PC-3 (cell line): ENCODE measurements at regions not wholly inside any gene's neighbourhood (a gene's known extent, or its start where the extent isn't known, plus 50 kb on each side); places are given as distances from the start of the nearest gene placed in this dataset.

ENCODE experiments used
- EZH2phosphoT487 ChIP-seq: fragments of 300-600 bp; sonication (generic); IDR thresholded peaks from 2 replicates; pipeline ENCODE4 v1.6.1; 2018; ENCODE audit warnings: mild to moderate bottlenecking, antibody characterized with exemption, low read length, borderline replicate concordance
- TF ChIP-seq, protein P1 (sequence below): fragments of 300-600 bp; sonication (generic); conservative IDR thresholded peaks from 2 replicates; pipeline ENCODE4 v1.5.1; 2017; ENCODE audit warnings: antibody characterized with exemption, low read depth, mild to moderate bottlenecking, low read length

- TF ChIP-seq, protein P1, sequence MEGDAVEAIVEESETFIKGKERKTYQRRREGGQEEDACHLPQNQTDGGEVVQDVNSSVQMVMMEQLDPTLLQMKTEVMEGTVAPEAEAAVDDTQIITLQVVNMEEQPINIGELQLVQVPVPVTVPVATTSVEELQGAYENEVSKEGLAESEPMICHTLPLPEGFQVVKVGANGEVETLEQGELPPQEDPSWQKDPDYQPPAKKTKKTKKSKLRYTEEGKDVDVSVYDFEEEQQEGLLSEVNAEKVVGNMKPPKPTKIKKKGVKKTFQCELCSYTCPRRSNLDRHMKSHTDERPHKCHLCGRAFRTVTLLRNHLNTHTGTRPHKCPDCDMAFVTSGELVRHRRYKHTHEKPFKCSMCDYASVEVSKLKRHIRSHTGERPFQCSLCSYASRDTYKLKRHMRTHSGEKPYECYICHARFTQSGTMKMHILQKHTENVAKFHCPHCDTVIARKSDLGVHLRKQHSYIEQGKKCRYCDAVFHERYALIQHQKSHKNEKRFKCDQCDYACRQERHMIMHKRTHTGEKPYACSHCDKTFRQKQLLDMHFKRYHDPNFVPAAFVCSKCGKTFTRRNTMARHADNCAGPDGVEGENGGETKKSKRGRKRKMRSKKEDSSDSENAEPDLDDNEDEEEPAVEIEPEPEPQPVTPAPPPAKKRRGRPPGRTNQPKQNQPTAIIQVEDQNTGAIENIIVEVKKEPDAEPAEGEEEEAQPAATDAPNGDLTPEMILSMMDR: no peak
- TF ChIP-seq EZH2phosphoT487: no peak
Observed at GRCh38 chr1:181205901-181206300, 117.4 kb downstream of the IER5 start.
